GM19463 (cell line): ENCODE measurements at regions not wholly inside any gene's neighbourhood (a gene's known extent, or its start where the extent isn't known, plus 50 kb on each side); places are given as distances from the start of the nearest gene placed in this dataset.
"Not testable (repeated sequence)": the region's sequence is repeated elsewhere in the genome, so short reads cannot be mapped to it uniquely, and the experiment has no call there.

Experiments used
- ATAC-seq: cut with Tn5 transposase; IDR thresholded peaks from one replicate; pipeline ENCODE4 v1.9.1; 2021; ENCODE audit warnings: mild to moderate bottlenecking, moderate library complexity; ENCODE audit not compliant: unreplicated experiment

DNA sequence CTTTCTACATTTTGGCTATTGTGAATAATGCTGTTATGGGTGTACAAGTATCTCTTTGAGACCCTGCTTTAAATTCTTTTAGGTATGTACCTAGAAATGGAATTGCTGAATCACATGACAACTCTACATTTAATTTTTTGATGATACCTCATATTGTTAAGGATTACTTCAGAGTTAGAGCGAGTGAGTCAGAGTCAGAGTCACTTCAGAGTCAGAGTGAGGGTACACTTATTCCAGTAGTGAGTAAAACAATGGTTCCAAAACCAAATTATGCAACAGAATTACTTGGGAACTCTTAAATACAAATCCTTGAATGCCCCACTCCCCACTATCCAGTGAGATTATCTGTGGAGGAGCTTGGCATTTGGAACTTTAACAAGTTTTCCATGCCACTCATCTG lies 50.3 kb upstream of the SNRK start:
- ATAC-seq, result no peak

DNA sequence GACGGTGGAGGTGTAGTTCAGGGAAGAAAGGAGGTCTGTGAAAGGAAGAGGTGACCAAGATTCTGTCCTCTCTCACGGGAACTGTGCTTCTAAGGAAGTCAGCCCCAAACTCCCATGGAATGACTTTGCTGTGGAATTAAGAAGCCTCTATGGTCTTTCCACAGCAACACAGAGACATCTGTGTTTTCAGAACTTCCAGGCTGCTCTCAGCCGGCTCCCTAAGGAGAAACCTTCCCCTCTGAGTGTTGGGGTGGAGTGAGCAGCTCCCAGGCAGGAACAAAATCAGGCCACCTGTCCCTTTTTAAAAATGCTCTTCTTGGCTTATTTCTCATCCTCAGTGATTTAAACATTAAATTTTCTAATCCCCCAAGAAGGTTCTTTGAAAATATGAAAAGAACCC lies 53.3 kb upstream of the SNRK start:
- no peak for ATAC-seq

DNA sequence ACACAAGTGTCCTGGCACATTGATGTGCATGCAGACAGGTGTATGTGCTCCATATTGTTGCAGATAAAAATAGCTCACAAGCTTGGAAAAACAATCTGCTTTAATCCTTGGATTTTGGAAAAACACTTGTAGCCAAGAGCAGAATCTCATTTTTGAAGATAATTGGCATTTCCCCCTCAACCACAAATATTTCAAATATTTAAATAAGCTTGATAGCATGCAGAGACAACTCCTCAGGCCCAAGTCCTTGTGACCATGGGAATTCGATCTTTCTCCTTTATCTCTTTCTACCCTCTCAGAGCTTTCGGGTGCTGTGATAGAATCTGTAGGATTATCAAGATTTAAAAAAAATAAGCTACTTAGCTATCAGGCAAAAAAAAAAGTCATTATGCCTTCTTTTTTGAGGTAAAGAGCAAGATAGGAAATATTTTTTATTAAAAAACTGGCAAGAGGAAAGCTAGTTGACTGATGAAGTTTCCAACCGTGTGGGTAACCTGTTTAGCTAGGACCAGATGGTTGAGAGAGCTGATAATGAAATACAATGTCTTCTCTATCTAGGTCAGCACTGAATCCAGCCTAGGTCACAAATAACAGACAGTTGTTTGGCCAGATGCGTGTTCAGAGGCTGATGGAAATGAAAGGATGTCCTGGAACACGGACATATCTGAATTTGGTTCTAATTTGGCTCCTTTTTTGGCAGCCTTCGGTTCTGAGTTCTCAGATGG lies 54.9 kb upstream of the SNRK start:
- ATAC-seq, result no peak

DNA sequence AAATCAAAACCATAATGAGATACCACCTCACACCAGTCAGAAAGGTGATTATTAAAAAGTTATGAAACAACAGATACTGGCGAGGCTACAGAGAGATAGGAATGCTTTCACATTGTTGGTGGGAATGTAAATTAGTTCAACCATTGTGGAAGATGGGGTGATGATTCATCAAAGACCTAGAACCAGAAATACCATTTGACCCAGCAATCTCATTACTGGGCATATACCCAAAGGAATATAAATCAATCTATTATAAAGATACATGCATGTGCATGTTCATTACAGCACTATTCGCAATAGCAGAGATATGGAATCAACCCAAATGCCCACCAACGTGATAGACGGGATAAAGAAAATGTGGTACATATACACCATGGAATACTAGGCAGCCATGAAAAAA lies 56.5 kb upstream of the SNRK start:
- ATAC-seq, result not testable (repeated sequence)

DNA sequence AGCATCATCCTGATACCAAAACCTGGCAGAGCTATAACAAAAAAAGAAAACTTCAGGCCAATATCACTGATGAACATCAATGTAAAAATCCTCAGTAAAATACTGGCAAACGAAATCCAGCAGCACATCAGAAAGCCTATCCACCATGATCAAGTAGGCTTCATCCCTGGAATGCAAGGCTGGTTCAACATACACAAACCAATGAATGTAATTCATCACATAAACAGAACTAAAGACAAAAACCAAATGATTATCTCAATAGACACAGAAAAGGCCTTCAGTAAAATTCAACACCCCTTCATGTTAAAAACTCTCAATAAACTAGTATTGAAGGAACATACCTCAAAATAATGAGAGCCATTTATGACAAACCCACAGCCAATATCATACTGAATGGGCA lies 58.7 kb upstream of the SNRK start:
- not testable (repeated sequence) for ATAC-seq

DNA sequence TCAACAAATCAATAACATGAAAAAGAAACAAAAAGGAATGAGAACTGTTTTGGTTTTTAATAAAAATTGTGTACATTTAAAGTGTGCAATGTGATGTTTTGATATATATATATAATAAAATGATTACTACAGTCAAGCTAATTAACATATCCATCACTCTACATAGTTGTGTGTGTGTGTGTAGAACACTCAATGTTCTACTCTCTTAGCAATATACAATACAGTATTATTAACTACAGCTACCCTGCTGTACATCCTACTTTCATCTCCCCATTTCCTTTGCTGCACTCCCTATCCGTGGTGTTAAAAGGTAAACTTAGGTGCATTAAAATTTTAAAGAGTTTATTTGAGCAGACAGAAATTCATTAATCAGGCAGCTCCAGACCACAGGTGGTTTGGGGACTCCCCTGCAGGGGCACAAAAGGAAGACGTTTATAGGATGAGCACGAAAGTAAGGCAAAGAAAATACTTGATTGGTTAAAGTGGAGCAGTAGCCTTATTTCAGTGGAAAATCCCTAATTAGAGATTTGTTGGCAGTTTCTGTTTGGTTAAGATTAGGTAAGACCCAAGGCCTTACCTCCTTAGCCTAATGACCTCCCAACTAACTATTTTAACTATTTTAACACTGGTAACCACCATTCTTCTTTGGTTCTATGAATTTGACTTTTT lies 61.8 kb upstream of the SNRK start:
- no peak for ATAC-seq

DNA sequence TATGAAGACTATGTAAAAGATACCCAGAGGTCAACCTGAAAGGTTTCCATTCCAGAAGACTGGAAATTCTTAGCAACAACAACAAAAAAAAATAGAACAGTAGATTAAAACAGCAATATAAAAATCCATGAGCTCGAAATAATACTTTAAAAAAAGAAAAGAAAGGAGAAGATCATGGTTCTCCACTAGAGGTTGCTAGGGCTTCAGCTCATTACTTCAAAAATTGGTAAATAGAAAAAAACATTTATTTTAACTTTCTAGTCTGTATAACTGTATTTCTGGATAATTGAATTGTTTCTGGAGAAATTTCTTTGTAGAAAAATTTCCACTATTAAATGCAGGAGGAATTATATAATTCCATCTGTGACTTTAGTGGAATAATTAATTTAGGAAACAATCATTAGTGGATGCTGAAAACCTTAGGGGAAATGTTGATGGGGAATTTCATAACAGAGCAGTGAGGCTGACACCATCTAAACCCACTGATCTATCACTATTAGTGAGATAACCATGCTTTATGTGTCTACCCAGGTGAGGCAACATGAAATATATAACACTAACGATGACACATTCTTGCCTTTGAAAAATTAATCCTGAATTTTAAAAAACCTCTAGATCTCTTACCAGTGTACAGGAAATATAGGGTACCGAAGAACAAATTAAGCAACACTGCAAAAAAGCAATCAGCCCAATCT lies 62.5 kb upstream of the SNRK start:
- ATAC-seq, result no peak

DNA sequence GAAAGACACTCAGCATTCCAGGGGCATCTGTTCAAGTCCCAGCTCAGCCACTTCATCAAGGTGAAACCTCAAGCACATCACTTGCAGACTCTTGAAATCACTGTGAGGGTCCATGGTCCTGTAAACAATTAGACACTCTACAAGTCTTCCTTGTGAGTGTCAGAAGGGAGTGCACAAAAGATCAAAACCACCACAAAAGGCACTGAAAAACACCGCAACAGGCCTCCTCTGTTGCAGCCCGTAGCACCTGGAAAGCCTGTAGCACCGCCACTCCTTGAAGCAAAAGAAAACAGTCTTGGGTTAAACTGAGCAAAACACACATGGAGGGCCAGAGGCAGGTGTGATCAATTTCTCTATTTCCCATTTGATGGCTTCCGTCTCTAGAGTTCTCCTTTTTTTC lies 63.8 kb upstream of the SNRK start:
- no peak for ATAC-seq

DNA sequence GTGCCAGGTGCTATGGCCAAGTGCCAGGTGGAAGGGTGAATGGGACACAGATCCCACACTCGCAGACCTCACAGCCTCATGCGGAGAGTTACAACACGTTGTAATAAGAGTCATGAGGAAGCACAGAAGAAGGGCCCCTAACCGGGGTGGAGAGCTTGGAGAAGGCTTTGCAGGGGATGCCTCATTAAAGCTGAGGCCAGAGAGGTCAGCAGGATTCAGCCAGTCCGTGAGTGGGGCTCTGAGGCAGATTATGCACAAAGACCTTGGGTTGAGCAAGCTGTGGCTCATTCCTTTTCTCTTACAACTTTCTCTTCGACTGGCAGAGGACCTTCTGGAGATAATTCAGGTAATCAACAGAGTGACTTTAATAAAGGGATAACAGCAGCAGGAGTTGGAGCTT lies 65.3 kb upstream of the SNRK start:
- ATAC-seq, result no peak

DNA sequence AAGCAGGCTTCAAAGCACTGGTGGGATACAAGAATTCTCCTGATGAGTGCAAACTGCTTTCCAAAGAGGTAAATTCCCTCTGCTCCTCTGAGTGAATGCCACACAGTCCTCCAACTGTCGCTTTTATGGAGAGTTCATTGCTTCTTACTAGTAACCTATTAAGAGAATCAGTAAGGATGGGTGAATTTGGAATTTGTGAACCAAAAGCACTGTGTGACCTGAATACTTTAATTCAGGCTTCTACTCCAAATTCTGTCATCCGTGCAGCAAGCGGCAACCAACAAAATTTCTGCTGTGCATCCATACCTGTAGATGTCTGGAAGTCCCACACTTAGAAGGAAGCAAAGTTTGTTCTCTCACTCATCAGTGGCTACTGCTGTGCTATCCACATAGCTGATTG lies 66.7 kb upstream of the SNRK start:
- no peak for ATAC-seq

DNA sequence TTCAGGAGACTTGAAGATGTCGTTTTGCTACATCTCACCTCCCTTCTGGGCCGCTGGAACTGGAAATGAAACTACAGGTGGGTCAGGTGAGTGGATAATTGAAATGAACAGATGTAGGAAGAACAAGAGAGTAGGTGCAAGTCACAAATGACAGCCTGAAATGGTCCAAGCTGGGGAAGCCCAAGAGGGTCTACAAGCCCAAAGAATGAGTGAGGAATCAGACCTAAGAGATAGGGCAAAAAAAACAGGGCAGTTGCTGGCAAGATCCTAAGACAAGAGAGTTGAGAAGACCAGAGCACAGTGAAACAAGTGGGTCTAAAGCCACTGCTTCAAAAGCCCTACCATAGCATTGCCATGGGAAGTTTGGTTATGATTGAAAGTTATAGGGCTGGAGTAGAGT lies 67.4 kb upstream of the SNRK start:
- ATAC-seq, result no peak

DNA sequence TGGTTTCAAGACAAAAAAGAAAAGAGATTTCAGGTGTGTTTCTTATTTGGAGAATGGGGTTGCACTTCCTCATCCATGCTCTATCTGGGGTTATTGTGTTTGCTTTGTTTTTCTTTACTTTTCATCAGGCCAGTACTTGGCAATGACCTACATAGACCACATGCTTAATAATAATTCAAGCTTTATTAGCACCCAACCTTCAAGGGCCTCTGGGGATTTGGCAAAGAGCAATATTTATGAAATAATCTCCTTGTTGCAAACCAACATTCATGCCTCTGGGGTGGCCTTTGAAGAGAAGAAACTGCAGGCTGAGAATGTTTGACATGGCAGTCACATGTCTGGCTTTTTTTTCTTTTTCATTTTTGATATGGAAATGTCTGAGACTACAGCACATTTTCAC lies 68.2 kb upstream of the SNRK start:
- ATAC-seq, result no peak

DNA sequence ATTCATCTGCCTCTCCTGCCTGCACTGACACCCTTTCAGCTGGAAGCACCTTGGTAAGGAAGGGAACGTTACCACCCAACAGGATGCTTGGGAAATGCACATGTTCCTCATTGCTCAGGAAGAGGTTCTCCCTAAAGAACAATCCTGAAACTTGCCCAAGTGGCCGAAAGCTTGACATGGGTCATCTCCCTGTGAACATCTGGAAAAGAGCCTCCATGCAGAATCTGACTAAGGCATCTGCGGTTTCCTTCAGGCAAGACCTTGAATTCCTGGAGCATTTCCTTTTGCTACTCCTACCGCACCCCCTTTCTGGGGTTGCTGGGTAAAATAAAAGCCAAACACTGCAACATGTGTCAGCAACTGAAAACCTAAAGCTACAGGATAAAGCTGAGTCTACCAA lies 68.7 kb upstream of the SNRK start:
- no peak for ATAC-seq

DNA sequence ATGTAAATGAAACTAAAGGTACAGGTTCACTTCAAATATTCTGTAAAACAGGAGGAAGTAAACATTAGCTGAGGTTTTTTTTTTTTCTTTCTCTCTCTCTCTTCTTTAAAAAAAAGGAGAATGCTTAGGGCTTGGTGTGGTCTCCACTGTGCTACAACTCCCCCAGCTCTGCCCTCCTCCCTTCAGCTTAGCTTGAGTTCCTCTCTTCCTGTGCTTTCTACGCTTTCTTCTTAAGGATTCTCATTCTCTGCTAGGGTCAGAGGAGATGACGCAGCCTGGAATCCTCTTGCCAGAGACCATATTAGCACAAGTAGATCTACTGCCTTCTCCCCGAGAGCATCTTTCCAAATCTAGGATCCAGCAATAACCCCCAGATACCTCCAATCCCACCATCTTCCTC lies 69.1 kb upstream of the SNRK start:
- ATAC-seq, result no peak

DNA sequence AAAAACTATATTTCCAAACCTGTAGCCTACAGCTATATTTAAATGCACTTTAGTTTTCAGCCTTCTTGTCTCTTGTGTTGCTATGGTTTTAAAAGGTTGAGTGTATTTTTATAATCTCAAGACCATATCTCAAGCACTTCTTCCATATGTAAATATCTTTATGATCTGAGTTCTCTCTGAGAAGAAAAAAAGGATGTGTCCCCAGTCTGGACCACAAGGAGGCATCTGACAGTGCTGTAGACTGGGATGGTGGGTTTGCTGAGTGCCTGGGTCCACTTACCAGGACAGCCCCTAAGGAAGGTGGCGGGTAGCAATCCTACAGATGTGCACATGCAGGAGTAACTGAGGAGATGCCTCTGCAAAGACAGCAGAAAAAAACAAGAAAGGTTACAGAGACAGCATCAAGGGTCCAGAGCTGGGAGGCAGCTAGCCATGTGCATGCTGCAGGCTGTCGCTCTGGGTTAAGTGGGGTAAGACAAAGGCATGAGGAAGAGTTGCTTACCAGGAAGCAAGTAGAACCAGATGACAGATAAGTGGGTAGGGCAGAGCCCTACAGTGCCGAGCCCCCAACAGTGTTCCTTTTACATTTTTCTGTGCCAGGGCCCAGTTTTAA lies 70.6 kb upstream of the SNRK start:
- no peak for ATAC-seq

DNA sequence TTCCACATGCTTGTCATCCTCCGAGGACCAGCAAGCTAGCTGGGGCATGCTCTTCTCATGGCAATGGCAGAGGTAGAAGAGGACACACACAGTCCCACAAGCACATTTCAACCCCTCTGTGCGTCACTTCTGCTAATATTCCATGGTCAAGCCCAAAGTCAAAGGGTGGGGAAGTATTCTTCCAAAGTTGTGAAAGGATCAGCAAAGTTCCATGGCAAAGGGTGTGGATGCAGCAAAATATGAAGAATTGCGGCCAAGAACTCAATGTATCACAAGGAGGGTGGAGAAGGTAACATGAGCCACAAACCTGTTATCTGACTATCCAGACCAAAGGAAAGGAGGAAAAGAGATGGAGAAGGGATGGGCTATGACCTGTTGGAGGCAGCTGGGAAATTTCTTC lies 71.2 kb upstream of the SNRK start:
- no peak for ATAC-seq

DNA sequence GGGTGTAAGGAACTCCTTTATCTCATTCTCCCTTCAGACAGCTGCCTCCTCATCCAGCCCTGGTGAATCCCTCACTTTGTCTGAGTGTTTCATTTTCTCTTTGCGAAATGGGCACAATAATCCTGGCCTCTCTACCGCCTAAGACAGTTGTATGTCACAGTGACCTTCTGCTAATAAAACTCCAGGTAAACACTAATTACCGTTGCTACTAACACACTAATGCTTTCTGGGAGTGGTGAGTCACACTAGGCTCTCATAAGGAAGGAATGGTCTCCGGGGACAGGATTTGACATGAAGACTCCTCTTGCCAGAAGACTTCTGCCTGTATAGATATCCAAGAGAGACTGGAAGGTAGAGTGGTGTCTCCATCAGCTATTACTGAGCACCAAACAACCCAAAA lies 71.7 kb upstream of the SNRK start:
- no peak for ATAC-seq

DNA sequence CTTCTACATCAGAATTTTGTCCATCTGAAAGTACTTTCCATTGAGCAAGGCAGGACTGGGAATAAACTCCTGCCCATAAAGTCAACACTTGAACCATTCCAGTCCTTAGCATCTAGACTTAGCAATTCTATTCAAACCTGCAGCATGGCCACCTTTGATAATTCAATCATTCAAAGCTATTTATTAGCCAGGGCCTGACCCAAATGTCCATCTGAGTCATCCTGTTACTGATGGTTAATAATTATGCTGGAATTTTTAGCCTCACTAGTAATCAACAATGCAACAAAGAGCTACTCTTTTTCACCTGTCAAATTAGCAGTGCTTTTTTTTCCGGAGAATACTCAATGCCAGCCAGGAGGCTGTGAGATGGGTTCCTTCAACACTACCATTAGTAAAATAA lies 72.7 kb upstream of the SNRK start:
- ATAC-seq, result peak; percentile 59

DNA sequence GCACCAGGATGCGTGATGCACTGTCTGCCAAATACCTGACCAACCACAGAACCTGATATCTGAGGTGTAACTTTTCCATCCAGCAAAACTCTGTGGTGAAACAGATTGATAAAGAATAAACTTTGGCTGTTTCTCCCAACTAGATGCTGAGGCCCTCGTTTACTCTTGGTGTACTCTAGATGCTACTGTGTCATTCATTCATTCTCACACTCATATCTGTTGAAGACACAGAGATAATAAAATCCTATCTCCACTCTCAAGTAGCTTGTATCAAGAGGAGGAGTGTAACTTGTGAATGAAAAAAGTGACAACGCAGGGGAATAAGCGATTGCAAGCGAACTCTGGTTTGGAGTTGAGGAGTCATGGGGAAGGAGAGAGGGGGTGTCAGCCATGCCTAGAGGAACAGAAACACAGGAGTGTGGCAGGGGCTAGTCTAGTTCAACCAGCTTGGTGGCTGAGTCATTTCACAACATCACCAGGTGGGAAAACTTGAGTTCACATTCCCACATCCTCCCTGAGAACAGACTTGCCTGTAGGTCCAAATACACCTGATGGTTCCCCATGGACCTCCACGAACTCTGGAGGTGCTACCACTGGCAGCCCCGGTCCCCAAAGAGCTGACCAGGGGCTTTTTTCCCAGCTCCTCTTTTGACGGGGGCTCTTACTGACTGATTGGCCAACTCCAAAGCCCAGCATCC lies 73.3 kb upstream of the SNRK start:
- peak; percentile 36 for ATAC-seq

DNA sequence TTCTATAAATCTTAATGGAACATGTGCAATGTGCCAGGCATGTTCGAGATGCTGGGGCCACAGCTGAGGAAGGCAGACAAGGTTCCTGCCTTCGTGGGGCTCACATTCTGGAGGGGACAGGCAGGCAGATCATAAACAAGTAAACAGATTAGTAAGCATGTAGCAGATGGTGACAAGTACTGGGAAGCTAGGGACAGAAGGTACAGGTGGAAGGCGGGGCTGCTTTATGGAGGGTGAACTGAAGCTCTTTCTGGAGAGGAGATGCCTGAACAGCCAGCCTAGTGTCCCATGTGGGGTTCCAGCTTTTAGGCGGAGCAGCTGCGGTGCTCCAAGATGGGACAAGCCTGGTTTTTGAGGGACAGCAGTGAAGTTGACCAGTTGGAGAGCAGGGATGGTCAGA lies 74.7 kb upstream of the SNRK start:
- ATAC-seq, result no peak
